SHP77 (cell line): ENCODE measurements at regions not wholly inside any gene's neighbourhood (a gene's known extent, or its start where the extent isn't known, plus 50 kb on each side); places are given as distances from the start of the nearest gene placed in this dataset.
"Not testable (repeated sequence)": the region's sequence is repeated elsewhere in the genome, so short reads cannot be mapped to it uniquely, and the experiment has no call there.

Experiments used
- DNase-seq, 2 experiments: peaks; one replicate each; lab custom pipeline; 2025; lab: John Stamatoyannopoulos, UW

GRCh38 chr2:237196866-237197618 lies 111.4 kb downstream of the COPS8 start:
- no peak for DNase-seq

GRCh38 chr2:237198164-237198855 lies 112.6 kb downstream of the COPS8 start:
- DNase-seq, result no peak

GRCh38 chr2:237199082-237199481 lies 113.4 kb downstream of the COPS8 start:
- DNase-seq, result no peak

- no peak for DNase-seq
These were observed 113.9 kb downstream of the COPS8 start for GRCh38 chr2:237199577-237199976.

- no peak for DNase-seq
These were observed 114.8 kb downstream of the COPS8 start for GRCh38 chr2:237200462-237200861.

- no peak for DNase-seq
These were observed 116.0 kb downstream of the COPS8 start for GRCh38 chr2:237201461-237202287.

GRCh38 chr2:237202288-237203030 lies 116.8 kb downstream of the COPS8 start:
- DNase-seq, result no peak

GRCh38 chr2:237205043-237205541 lies 119.4 kb downstream of the COPS8 start:
- no peak for DNase-seq

- no peak for DNase-seq
These were observed 119.9 kb downstream of the COPS8 start for GRCh38 chr2:237205561-237205971.

GRCh38 chr2:237207646-237208045 lies 122.0 kb downstream of the COPS8 start:
- no peak for DNase-seq

GRCh38 chr2:237208373-237209260 lies 122.9 kb downstream of the COPS8 start:
- no peak for DNase-seq

GRCh38 chr2:237209885-237210284 lies 124.2 kb downstream of the COPS8 start:
- DNase-seq, result no peak

- DNase-seq, result no peak
These were observed 124.6 kb downstream of the COPS8 start for GRCh38 chr2:237210297-237210696.

- no peak for DNase-seq
These were observed 125.1 kb downstream of the COPS8 start for GRCh38 chr2:237210763-237211162.

GRCh38 chr2:237212356-237213279 lies 126.9 kb downstream of the COPS8 start:
- DNase-seq, result not testable (repeated sequence)

- no peak for DNase-seq
These were observed 127.8 kb downstream of the COPS8 start for GRCh38 chr2:237213315-237214022.

- no peak for DNase-seq
These were observed 128.5 kb downstream of the COPS8 start for GRCh38 chr2:237214030-237214675.

GRCh38 chr2:237214963-237215362 lies 129.3 kb downstream of the COPS8 start:
- no peak for DNase-seq
